SHP77 treated with DMSO at 0.1 percent for 48 hours (cell line): ENCODE measurements at regions not wholly inside any gene's neighbourhood (a gene's known extent, or its start where the extent isn't known, plus 50 kb on each side); places are given as distances from the start of the nearest gene placed in this dataset.
"Not testable (repeated sequence)": the region's sequence is repeated elsewhere in the genome, so short reads cannot be mapped to it uniquely, and the experiment has no call there.

Experiments used
- DNase-seq: peaks from one replicate; lab custom pipeline; 2025; lab: John Stamatoyannopoulos, UW

DNA sequence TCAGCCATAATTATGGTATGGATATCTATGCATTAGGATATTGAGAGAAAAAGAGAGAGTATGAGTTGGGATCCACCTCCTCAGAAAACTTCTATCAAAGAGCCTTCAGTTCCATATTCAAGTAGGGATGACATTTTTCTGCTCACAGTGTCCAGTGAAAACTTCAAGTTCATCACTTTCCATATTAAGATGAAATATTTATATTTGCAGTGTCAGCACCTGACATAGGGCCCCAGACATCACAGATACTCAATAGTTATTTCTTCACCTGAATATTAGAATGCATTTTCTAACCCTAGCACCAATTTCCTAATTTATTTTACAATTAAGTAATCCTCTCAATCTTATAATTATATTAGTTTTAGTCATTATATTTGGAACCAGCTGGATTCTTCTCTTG lies 318.0 kb upstream of the MGAT4C start:
- DNase-seq, result no peak

DNA sequence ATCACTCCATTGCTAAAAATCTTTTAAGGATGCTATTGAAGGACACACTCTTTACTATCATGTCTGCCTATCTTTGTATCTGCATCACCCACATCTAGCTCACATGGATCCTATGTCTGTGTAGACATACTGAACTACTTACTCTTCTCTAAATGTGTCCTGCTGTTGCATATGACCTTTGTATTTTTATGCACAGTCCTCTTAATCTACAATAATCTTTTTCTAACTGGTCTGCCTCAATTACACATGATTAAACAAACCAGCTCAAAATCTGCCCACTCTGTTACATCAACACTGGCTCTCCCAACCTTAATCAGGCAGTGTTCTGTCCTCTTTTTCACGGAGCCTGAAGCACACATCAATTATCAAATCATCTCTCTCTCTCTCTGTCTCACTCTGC lies 316.3 kb upstream of the MGAT4C start:
- DNase-seq, result no peak

DNA sequence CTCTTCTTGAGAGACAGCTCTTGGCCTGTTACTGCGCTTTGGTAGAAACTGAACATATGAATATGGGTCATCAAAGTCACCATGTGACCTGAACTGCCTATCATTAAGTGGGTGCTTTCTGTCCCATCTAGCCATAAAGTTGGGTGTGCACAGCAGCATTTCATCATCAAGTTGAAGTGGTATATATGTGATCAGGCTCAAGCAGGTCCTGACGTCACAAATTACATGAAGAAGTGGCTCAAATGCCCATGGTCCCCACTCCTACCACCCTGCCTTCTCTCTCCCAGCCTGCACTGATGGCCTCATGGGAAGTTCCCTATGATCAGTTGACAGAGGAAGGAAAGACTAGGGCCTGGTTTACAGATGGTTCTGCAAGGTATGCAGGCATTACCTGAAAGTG lies 308.8 kb upstream of the MGAT4C start:
- no peak for DNase-seq

DNA sequence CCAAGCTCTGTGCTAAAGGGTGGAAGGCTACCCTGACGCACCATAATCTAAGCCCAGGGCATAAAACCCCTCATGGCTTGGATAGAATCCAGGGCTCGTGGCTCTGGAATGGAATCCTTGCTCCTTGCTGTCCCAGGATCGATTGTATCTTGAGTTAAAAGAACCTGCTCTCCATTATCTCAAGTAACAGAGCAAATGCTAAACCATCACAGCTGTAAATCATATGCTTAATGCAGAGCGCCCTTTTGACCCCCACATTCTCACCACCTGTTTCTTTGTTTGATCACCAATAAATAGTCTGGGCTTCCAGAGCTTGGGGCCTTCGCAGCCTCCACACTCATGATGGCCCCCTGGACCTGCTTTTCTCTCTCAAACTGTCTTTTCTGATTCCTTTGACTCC lies 299.3 kb upstream of the MGAT4C start:
- DNase-seq, result not testable (repeated sequence)

DNA sequence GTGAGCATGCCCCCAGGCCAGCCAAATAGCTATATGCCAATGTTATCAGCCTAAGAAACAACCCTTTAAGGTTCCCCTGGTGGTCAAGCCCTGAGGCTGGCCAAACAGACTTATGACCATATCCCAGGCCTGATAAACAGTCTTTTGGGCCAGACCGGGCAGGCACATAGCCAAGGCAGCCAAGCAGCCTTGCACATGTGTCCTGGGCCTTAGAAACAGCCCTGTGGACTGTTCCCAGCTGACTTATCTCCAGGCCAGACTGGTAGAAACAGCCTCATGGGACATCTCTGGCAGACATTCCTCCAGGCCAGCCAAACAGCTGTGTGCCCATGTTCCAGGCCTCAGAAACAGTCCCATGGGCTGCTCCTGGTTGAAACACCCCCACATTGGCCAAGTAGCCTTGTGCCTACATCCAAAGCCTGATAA lies 295.0 kb upstream of the MGAT4C start:
- DNase-seq, result no peak

DNA sequence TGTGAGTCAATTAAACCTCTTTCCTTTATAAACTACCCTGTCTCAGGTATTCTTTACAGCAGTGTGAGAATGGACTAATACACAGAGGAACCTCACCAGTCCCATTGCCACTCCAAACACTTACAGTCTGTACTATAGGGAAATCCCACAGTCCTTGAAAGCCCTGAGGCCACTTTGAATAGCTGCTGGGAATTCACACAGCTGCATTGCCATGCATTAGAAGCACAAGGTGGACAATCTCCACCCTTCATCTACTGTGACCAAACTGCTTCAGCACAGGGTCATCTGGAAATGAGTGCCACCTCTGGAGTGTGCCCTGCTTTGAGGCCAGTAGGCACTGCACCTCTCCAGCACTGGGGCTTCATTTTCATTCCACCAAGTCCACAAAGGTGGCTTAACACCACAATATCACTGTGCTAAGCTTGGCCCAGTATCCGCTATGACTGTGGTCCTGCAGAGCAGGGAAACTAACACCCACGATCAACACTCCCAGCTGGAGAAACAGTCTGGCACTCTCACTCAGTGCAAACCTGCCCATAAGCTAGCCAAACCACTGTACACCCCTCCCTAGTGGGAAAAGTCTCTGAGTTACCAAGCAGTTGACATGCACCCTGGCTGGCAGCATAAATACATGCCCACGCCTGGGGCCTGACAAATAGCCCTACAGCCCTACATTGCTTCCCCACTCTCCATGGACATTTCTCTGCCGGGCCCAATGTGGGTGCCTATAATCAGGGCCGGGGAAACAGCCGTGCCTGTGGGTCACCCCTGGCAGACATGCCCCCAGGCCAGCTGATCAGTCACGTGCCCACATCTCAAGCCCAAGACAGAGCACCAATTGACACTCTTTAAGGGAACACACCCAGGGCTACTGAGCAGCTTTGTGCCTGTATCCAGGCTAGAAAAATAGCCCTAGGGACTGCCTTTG lies 294.3 kb upstream of the MGAT4C start:
- no peak for DNase-seq

DNA sequence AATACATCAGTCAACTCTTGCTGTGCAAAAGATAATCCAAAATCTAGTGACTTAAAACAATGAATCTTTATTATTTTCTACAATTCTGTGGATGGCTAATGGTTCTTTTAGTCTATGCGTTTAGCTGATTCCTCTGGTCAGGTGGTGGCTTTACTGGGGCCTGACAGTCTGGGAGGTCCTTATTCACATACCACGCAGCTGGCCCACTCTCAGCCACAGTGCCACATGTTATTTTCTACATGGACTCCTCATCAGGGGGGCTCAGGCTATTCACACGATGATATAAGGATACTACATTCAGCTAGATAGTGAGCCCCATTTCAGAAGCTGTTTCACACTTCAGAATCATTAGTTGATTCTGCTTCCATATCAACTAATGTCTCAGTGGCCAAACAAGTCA lies 287.5 kb upstream of the MGAT4C start:
- no peak for DNase-seq

DNA sequence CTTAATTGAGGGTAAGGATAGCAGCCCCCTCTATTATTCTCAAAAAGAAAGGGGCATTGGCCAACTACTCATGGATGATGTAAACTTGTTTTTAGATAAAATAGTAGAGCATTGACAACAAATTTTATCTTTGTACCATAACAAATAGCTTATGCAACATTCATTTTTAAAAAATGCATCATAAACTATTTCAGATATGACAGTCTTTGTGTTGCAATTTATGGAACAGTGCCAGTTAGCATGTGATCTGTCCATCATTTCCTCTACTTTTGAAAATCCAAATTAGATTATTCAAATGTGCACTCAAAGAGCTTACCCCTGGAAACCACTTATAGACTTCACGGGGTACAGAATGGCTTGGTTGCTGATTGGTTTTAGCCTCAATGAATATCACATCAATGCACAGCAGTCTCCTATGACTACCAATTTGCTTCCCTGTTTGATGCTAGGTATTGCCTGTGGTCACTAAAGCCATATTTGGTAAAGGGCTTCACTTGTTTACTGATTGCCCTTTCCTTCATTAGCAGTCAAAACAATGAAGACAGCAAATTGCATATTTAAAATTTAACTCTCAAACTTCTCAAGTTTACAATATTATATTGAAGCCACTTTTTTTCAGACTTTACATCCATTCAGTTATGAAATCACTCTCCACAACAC lies 274.9 kb upstream of the MGAT4C start:
- no peak for DNase-seq

DNA sequence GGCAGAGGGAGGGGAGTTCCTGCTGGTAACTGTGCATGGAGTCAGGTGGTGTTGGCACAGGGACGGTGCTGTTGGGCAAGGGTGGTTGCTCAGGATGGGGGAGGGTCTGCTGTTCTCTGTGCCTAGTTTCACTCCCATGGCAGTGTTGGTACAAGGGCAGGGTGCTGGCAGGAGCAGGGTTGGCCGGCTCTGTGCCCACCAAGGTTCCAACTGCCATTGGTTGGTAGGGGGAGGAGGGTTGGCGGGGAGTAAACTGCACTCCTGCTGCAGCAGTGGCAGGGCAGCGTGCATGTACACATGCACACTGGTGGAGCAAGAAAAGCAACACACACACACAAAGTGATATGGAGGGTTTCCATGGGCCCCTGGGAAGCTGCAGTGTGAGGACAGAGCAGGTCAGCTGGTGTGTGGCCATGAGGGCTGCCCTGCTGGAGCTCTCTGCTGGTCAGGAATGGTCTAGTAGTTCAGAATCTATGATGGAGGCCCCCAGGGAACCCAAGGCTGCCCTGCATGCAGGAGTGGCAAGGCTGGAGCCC lies 269.9 kb upstream of the MGAT4C start:
- no peak for DNase-seq

DNA sequence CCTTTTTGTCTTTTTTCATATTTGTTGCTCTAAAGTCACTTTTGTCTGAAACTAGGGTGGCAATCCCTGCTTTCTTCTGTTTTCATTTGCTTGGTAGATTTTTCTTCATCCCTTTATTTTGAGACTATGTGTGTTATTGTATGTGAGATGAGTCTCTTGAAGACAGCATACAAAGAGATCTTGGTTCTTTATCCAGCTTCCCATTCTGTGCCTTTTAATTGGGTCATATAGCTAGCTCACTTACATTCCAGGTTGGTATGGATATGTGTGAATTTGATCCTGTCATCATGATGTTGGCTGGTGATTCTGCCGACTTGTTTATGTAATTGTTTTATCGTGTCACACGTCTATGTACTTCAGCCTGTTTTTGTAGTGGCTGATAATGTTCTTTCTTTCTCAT lies 267.7 kb upstream of the MGAT4C start:
- DNase-seq, result no peak

DNA sequence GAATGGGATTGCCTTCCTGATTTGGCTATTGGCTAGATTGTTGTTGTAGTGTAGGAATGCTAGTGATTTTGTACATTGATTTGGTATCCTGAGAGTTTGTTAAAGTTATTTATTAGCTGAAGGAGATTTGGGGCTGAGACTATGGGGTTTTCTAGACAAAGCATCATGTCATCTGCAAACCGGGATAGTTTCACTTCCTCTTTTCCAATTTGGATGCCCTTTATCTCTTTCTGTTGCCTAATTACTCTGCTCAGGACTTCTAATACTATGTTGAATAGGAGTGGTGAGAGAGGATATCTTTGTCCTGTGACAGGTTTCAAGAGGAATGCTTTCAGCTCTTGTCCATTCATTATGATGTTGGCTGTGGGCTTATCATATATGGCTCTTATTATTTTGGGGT lies 265.7 kb upstream of the MGAT4C start:
- DNase-seq, result no peak

DNA sequence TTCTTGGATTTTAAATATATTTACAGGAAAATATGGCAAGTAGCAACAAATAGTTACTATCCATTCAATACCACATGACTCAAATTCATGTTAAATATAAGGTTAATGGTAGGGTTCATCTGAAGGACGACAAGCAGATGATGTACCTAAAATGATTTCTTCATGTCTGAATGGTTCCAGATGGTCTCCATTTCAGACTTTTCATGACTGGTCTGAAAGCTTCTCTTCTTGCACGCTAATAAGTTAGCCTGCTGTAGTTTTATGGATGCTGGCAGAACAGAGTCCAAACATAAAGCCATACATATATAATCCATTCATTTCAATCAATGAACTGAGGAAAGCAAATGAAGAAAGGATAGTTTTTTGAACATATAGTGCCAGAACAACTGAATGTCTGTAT lies 257.0 kb upstream of the MGAT4C start:
- no peak for DNase-seq

DNA sequence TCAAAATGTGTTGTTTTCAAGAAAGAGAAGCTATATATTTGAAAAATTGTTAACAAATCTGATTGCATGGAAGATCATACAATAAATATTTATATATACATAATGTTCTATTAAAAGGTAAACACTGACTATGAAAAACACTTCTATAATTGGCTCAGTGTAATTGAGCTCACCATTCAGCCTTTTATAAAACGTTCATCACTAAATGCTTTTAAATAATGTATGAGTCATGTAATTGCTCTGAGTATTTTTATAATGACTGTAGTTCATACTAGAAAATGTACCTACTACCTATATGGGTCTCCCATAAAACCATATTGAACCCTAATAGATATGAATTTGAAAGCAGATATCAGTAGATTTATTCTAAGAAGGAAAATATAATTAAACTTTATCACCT lies 240.4 kb upstream of the MGAT4C start:
- DNase-seq, result no peak

DNA sequence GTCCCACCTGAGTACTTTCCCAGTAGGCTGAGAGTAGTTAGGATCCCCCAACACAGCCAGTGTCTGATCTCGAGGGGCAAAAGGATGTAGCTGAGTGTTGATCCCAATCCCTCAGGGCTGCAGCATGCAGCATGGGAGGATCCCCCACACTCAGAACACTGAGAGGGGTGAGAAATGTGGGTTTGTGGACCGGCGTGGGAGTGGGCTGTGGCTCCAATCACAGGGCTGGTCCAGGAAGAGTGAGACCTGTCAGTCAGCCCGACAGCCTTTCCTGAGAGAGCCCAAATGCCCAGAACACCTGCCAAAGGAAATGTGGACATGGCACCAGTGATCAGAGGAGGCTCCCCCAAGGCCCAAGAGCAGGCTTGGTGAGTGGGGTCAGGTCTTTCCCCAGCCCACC lies 228.3 kb upstream of the MGAT4C start:
- no peak for DNase-seq

DNA sequence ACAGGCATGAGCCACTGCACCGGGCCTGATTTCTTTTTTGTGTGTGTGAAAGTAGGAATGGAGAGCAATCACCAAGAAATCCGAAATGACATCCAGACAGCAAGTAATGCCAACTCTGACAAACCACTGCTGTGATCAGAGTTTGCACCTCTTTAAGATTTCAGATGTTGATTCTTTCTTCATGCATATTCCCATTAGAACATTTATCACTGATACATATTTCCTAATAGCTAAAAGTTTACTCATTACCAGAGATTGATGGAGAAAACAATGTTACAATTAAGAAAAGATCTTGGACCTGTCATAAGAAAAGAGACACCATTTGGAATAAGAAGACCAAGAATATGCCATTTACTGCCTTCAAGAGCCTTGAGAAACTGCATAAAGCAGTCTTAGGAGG lies 217.0 kb upstream of the MGAT4C start:
- no peak for DNase-seq

DNA sequence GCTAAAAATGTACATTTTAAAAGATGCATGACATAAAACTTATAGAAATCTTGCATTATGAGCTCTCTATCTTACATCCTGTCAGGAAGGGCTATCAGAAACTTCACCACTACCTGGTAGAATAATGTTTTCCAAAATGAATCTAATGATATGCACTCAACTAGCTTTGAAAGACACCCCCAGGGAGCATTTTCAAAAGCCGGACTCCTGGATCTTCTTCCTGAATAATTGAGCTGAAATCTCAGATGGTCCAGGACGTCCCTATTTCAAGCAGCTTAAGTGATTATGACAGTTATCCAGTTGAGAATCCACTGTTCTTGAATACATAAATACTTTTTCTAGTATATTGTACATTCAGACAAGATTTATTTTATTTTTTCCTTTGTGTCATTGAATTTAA lies 200.6 kb upstream of the MGAT4C start:
- no peak for DNase-seq

DNA sequence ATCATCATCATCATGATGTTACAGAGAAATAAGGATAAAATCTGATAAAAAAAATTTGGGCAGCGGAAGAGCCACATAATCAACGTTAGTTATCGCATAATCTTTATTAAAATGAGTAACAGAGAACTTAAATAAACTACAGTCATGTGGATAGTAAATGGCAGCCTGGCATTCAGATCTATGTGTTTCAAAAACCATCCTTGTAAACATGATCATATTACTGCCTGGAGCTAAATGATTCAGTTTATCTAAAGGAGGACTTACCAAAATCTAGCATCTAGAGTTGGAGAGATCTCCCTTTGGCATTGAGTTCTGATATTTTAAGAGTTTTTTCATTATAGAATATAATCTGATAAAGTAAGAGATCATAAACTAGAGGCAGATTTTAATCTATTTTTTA lies 200.1 kb upstream of the MGAT4C start:
- DNase-seq, result no peak

DNA sequence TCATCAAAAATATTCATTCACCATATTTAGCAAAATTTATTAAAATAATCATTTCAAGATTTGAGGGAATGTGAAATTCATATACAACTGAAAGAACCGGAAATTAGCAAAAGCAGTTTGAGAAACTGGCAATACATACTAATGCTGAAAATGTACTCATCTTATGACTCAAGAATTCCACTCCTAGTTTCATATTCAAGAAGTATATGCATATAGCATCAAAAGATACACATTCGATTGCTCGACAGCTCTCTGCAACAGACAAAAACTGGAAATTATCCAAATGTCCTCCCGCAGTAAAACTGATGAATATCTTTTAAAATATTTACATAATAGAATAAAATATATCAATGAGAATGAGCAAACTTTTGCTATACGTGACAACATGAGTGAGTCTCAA lies 189.2 kb upstream of the MGAT4C start:
- no peak for DNase-seq

DNA sequence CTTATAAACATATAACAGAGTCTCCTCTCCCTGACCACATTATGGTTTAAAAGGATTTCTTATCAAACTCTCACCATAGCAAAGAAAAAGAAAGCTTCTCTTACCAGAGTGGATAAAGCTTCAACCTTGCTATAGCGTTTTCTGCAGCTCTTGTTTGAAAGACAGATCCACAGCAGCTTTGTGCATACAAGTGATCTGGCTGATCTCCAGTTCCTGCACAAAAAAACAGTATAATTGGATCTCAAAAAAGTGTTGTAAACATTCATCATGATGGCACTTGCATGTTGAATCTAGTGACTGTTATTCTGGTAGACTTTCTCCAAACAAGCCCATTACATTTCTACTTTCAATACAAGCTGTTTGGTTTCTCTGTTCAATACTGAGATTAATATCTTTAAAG lies 178.9 kb upstream of the MGAT4C start:
- peak; percentile 40 for DNase-seq

DNA sequence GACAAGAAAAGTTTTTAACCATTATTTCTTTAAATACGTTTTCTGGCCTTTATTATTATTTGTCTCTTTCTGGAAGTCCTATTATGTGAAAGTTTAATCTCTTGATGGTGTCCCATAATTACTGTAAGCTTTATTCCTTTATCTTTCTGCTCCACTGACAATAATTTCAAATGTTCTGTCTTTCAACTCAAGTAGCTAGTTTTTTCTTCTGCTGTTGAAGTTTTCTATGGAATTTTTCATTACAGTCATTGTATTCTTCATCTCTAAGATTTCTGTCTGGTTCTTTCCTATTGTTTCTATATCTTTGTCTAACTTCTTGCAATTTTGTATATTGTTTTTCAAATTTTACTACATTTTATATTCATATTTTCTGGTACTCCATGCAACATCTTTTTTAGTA lies 173.6 kb upstream of the MGAT4C start:
- no peak for DNase-seq

DNA sequence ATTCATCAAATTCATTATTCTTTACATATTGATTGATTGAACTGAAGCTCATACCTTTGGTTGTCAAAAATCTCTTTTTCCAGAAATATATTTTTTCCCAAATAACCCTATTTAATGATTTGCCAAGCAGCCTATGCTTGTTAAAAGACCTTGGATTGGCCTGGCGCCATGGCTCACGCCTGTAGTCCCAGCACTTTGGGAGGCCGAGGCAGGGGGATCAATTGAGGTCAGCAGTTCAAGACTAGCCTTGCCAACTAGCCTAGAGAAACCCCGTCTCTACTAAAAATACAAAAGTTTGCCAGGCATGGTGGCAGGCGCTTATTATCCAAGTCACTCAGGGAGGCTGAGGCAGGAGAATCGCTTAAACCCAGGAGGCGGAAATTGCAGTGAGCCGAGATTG lies 165.1 kb upstream of the MGAT4C start:
- no peak for DNase-seq

DNA sequence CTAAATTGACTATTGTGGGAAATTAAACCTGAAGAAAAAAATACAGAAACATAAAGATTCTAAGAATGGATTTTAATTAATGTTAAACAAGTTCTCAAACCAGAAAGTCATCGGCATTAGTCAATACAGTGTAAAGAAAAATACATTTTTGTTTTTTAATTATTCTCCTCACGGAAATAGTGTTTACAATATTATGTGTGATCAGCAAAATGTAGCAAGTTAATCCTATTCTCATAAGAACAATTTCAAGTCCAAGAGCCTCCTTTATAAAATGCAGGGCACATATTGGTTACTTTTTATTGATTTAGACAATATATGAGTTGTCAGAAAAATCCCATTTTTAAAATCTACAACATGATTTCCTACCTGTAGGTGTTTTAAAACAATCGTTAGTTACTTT lies 158.0 kb upstream of the MGAT4C start:
- no peak for DNase-seq

DNA sequence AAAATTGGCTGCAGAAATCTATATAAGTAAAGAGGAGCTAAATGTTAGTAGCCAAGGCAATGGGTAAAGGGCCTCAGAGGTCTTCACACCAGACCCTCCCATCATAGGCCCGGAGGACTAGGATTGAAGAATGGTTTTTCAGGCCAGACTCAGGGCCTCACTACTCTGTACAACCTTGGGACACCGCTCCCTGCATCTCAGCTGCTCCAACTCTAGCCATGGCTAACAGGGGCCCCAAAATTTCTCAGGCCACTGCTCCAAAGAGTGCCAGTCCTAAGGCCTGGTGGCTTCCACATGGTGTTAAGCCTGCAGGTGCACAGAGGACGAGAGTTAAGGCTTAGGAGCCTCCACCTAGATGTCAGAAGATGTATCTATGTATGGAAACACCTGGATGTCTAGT lies 155.5 kb upstream of the MGAT4C start:
- DNase-seq, result no peak
